OCI-LY7 (cell line): ENCODE measurements at regions not wholly inside any gene's neighbourhood (a gene's known extent, or its start where the extent isn't known, plus 50 kb on each side); places are given as distances from the start of the nearest gene placed in this dataset.

Experiments
- BruUV-seq: library from RNA; stranded (reverse); fragments of 400-500 nt; replicated peaks from 2 replicates; lab custom pipeline; 2021; lab: Mats Ljungman, UMichigan
- CTCF ChIA-PET: fragments of 300-600 bp; sonication (Branson Sonifier 250); formaldehyde crosslinking; loops from one replicate; lab custom pipeline; 2022; ENCODE audit warnings: antibody characterized with exemption; ENCODE audit not compliant: unreplicated experiment; lab: Charles Lee
- POLR2A ChIA-PET: fragments of 300-600 bp; sonication (Branson Sonifier 250); formaldehyde crosslinking; loops from one replicate; lab custom pipeline; 2022; ENCODE audit warnings: antibody characterized with exemption; lab: Charles Lee
- DNase-seq: peaks from one replicate; pipeline ENCODE4 v3.0.0-alpha.2; 2015; ENCODE audit warnings: low spot score
- H2AFZ ChIP-seq: fragments of 200-600 bp; sonication (generic), shearing (Covaris generic); 2 replicates; pipeline ENCODE4 v1.6.1; 2014; ENCODE audit warnings: mild to moderate bottlenecking, antibody characterized with exemption, low read length, moderate library complexity
- H3K27ac ChIP-seq: fragments of 200-600 bp; sonication (generic); 2 replicates; pipeline ENCODE4 v1.5.1; 2014; ENCODE audit warnings: mixed run types, low read depth, mild to moderate bottlenecking, moderate library complexity, low read length, inconsistent platforms; ENCODE audit not compliant: poor library complexity, severe bottlenecking
- H3K36me3 ChIP-seq: fragments of 200-600 bp; sonication (generic); 2 replicates; pipeline ENCODE4 v1.6.1; 2014; ENCODE audit warnings: mild to moderate bottlenecking, antibody characterized with exemption, low read length, moderate library complexity, mixed read lengths; ENCODE audit not compliant: insufficient read depth
- H3K4me1 ChIP-seq: fragments of 200-600 bp; sonication (generic); 2 replicates; pipeline ENCODE4 v1.5.1; 2014; ENCODE audit warnings: mild to moderate bottlenecking, low read length; ENCODE audit not compliant: insufficient read depth, poor library complexity, severe bottlenecking
- H3K4me2 ChIP-seq: fragments of 200-600 bp; sonication (generic); 2 replicates; pipeline ENCODE4 v1.6.1; 2014; ENCODE audit warnings: mild to moderate bottlenecking, low read length
- H3K4me3 ChIP-seq: fragments of 200-600 bp; sonication (generic); 2 replicates; pipeline ENCODE4 v1.5.1; 2014; ENCODE audit warnings: mild to moderate bottlenecking, low read depth, low read length; ENCODE audit not compliant: poor library complexity, severe bottlenecking
- H3K79me2 ChIP-seq: fragments of 200-600 bp; sonication (generic); 2 replicates; pipeline ENCODE4 v1.6.1; 2016; ENCODE audit warnings: low read depth, mild to moderate bottlenecking, low read length, moderate library complexity, mixed read lengths; ENCODE audit not compliant: insufficient read depth
- H3K9me2 ChIP-seq: fragments of 200-600 bp; sonication (generic); 2 replicates; pipeline ENCODE4 v1.6.1; 2016; ENCODE audit warnings: mild to moderate bottlenecking, low read length, mixed read lengths; ENCODE audit not compliant: insufficient read depth
- H3K9me3 ChIP-seq: fragments of 200-600 bp; sonication (generic); 2 replicates; pipeline ENCODE4 v1.6.1; 2014; ENCODE audit warnings: mild to moderate bottlenecking, mixed run types, low read length, mixed read lengths
- H4K20me1 ChIP-seq: fragments of 200-600 bp; sonication (generic); 2 replicates; pipeline ENCODE4 v1.6.1; 2014; ENCODE audit warnings: mild to moderate bottlenecking, antibody characterized with exemption, low read length, moderate library complexity, mixed read lengths; ENCODE audit not compliant: insufficient read depth
- CTCF ChIP-seq: fragments of 200-600 bp; sonication (generic); conservative IDR thresholded peaks from 2 replicates; pipeline ENCODE4 v1.5.1; 2014; ENCODE audit warnings: mild to moderate bottlenecking, antibody characterized with exemption, low read length, moderate library complexity, mixed read lengths
- EZH2phosphoT487 ChIP-seq: fragments of 200-600 bp; sonication (generic); IDR thresholded peaks from 2 replicates; pipeline ENCODE4 v1.6.1; 2018; ENCODE audit warnings: low read depth, borderline replicate concordance, mild to moderate bottlenecking, mixed run types, antibody characterized with exemption, low read length, moderate library complexity, mixed read lengths
- intact Hi-C: fragments of 100-400 bp; cut with micrococcal nuclease; formaldehyde crosslinking; loops from one replicate; pipeline ENCODE4 v1.10.0; 2022; ENCODE audit not compliant: unreplicated experiment

DNA sequence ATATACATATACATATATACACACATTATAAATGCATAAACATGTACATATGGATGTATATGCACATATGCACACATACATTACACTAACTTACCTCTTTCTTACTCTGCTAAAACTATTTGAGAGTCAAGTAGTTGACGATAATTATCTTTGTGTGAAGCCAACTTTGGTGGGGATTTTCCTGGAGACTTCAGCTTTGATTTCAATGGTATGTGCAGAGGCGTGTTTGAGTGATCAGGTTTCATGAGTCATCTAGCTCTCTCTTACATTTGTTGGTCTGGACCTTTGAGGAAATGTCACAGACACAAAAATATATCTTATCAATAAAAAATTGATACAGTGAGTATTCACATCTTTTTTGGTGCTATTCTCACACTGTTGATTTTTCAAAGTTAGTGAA lies 769.1 kb upstream of the LUZP2 start:
- TF ChIP-seq EZH2phosphoT487 = no peak
- TF ChIP-seq CTCF = no peak
- H2AFZ ChIP-seq = no peak overlapping the region
- no peak overlapping the region for H3K4me2 ChIP-seq
- no peaks in the 10 kb centered on the region for H4K20me1 ChIP-seq
- H3K36me3 ChIP-seq = no peaks in the 10 kb centered on the region
- no peak for DNase-seq
- POLR2A ChIA-PET = interaction anchor here (0.6 kb wide), 1 partner anchor 1689 kb away, joined by 3 read pairs; no protein-coding TSS in a partner anchor
- intact Hi-C loops = no loop called here
- BruUV-seq = no TSS peak
- no peak overlapping the region for H3K27ac ChIP-seq
- H3K9me3 ChIP-seq = no peaks in the 10 kb centered on the region
- no peak overlapping the region for H3K4me3 ChIP-seq
- no peaks in the 10 kb centered on the region for H3K4me1 ChIP-seq
- H3K79me2 ChIP-seq = no peaks in the 10 kb centered on the region
- H3K9me2 ChIP-seq = no peaks in the 10 kb centered on the region
- CTCF ChIA-PET = no interaction called here

- H4K20me1 ChIP-seq = no peaks in the 10 kb centered on the region
- H3K4me2 ChIP-seq = no peak overlapping the region
- TF ChIP-seq CTCF (no peak), EZH2phosphoT487 (no peak)
- H3K9me2 ChIP-seq = no peaks in the 10 kb centered on the region
- H3K9me3 ChIP-seq = no peaks in the 10 kb centered on the region
- H3K4me3 ChIP-seq = no peak overlapping the region
- H3K36me3 ChIP-seq = no peaks in the 10 kb centered on the region
- intact Hi-C loops = no loop called here
- ChIA-PET CTCF (no interaction called here), POLR2A (no interaction called here)
- no peaks in the 10 kb centered on the region for H3K79me2 ChIP-seq
- DNase-seq = no peak
- no TSS peak for BruUV-seq
- no peaks in the 10 kb centered on the region for H3K4me1 ChIP-seq
- H3K27ac ChIP-seq = no peak overlapping the region
- no peak overlapping the region for H2AFZ ChIP-seq
Measured at GRCh38 chr11:23729088-23729487, 767.8 kb upstream of the LUZP2 start.

DNA sequence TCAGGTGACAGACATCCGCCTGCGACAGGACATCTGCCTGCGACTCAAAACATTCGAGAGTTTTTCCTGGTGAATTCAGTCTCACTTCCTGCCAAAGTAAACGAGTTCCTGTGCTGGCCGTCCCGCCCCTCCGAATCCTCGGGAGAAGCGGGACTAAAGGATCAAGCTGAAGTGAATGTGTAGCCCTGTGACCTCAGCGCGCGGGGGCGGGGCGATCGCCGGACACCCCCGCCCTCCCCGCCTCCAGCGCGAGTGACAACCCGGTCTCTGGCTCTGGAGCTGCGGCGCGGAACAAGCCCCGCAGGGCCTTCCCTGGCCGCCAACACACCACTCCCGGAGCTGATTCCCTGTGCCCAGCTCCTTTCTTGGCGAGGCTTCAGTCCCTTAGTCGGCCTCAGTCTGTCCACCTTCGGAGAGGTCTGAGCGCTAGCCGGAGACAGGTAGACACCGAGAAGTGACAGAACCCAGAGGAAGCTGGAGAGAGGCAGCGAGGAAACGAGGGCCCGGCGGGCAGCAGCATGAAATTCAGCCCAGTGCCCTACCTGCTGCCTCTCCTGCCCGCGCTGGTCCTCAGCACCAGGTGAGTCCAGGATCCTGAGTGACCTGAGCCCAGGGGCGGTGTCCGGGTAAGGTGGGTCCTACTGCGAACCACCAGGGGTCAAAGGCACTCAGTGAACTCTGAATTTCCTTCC lies 766.4 kb upstream of the LUZP2 start:
- no peaks in the 10 kb centered on the region for H3K9me2 ChIP-seq
- no peaks in the 10 kb centered on the region for H3K79me2 ChIP-seq
- intact Hi-C loops = no loop called here
- H3K4me3 ChIP-seq = no peak overlapping the region
- TF ChIP-seq EZH2phosphoT487 (no peak), CTCF (no peak)
- POLR2A ChIA-PET = interaction anchor here (0.6 kb wide), 1 partner anchor 508 kb away, joined by 3 read pairs; no protein-coding TSS in a partner anchor
- H3K4me1 ChIP-seq = no peaks in the 10 kb centered on the region
- H3K9me3 ChIP-seq = no peaks in the 10 kb centered on the region
- CTCF ChIA-PET = no interaction called here
- H4K20me1 ChIP-seq = no peaks in the 10 kb centered on the region
- H3K4me2 ChIP-seq = no peak overlapping the region
- no peak overlapping the region for H2AFZ ChIP-seq
- DNase-seq = no peak
- BruUV-seq = no TSS peak
- H3K36me3 ChIP-seq = no peaks in the 10 kb centered on the region
- H3K27ac ChIP-seq = no peak overlapping the region
